ENCODE measurements at regions not wholly inside any gene's neighbourhood (a gene's known extent, or its start where the extent isn't known, plus 50 kb on each side); places are given as distances from the start of the nearest gene placed in this dataset.

DNA sequence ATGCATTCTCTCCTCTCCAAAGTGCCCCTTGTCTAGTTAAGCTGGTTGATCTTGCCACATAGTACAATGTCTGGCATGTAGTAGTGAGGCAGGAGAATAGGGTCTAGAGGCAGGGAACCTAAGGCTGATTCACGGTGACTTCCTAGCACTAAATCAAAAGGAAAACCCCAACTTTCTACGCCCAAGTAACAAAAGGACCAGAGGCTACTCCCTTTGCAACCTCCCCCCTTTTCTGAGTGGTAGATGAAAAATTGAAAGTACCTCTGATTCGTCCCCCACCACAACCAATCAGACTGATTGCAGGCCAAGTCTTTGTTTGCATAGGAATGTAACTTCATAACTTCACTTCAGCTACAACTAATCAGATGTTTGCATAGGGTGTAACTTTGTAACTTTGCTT, 278.8 kb downstream of the PSAT1 start:
- no peak for TF ChIP-seq GATA2 (IDR thresholded peaks at IDR 0.05; ENCODE audit: low read depth, low read length)
- no peak for TF ChIP-seq GATA3 (IDR thresholded peaks at IDR 0.05; ENCODE audit: low read depth, low read length)

DNA sequence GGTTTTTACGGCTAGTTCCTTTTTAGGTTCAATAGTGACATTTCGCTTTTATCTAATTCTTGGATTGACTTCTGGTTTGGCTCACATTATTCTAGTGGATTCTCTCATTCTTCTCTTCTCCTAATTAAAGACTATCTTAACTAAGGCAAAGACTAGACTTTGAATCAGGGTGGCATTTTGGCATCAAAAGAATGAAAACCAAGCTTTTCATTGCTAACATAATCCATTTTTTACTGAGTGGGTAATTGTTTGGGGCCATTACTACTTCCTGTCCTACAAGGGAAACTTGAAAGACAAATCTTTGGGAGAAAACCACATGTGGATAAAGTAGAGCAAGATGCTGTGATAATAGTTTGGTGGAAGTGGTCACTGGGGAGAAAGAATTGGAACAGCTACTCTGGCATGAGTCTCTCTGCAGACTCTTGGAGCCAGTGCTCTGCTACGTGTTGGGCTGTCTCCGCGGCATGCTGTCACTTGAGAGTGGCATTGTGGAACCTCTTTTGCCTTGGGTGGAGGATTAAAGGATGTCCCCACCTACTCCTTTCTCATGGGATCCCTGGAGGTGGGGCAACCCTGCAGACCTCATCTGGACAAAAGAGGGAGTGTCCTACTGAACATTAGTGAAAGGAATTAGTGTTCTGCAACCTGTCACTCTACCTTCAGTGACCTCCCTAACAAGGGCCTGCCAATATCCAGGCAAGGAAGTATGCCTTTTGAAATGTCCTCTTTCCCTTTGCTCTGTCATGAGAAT, 280.4 kb downstream of the PSAT1 start:
- no peak for TF ChIP-seq GATA2 (IDR thresholded peaks at IDR 0.05; ENCODE audit: low read depth, low read length)
- no peak for TF ChIP-seq GATA3 (IDR thresholded peaks at IDR 0.05; ENCODE audit: low read depth, low read length)

DNA sequence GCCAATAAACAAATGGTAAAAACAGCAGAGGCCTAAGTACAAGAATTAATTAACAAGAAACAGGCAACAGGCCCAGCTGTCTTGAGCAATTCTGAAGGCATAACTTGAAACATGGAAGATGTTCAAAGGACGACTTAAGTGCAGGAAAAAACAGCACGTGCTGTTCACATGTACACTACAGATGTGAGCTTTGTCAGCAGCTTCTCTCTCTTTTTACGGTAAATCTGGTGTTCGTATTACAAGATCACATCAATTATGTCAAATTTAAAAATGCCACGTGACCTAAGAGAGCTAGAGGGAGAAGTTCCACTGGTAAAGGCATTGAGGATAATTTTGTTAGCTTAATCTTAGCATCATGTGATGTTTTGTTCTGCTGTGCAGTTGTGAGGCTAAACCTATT, 281.1 kb downstream of the PSAT1 start:
- no peak for TF ChIP-seq GATA3 (IDR thresholded peaks at IDR 0.05; ENCODE audit: low read depth, low read length)
- TF ChIP-seq GATA2 (IDR thresholded peaks at IDR 0.05; ENCODE audit: low read depth, low read length), result no peak

DNA sequence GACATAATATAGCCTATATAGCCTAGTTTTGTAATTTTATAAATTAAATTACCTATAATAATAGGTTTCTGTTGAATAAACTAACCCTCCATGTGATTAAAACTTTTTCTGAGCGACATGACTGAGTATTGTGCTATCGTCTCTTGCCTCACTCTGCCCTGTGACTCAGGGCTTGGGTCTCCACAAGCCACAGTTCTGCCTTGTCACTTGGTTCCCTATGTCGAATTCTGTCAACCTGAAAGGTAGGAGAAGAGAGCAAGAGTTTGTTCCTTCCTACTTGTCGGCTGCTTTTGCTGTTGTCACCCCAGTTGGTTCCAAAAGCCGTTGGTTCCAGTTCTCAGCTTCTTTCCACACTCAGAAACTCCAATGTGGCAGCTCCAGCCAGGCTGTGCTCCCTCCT, 285.9 kb downstream of the PSAT1 start:
- no peak for TF ChIP-seq GATA2 (IDR thresholded peaks at IDR 0.05; ENCODE audit: low read depth, low read length)
- no peak for TF ChIP-seq GATA3 (IDR thresholded peaks at IDR 0.05; ENCODE audit: low read depth, low read length)

DNA sequence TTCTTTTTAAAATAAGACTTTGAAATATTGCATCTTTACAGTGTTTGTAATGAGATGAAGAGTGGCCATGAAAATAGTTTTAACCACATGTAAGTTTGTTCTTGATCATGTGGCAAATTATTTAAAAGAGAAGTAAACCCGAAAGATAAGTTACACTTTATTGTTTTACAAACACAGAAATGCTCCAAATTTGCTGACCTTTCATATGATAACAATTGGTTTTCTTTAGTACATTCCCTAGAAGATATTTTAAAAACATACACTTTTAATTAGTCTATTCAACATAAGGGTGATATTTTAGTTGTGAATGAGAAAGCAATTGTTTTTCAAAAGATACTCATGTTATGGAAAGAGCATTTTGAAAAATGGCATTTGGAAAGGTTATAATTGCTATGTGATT, 287.7 kb downstream of the PSAT1 start:
- TF ChIP-seq GATA2 (IDR thresholded peaks at IDR 0.05; ENCODE audit: low read depth, low read length), result no peak
- no peak for TF ChIP-seq GATA3 (IDR thresholded peaks at IDR 0.05; ENCODE audit: low read depth, low read length)

DNA sequence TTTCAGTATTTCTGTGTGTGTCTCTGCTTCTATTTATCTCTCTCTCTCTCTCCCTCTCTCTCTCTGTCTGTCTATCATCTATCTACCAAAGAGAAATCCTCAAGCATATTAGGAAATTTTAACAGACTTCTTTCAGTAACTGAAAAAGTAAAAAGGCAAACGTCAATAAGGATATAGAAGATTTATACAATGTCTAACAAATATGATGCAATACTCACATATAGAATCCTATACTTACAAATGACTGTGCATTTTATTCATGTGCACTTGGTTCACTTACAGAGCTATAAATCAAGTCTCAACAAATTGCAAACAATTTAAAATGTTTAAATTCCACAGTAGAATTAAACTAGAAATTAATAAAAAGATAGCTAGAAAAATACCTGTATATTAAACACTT, 289.0 kb downstream of the PSAT1 start:
- no peak for TF ChIP-seq GATA3 (IDR thresholded peaks at IDR 0.05; ENCODE audit: low read depth, low read length)
- TF ChIP-seq GATA2 (IDR thresholded peaks at IDR 0.05; ENCODE audit: low read depth, low read length), result no peak

DNA sequence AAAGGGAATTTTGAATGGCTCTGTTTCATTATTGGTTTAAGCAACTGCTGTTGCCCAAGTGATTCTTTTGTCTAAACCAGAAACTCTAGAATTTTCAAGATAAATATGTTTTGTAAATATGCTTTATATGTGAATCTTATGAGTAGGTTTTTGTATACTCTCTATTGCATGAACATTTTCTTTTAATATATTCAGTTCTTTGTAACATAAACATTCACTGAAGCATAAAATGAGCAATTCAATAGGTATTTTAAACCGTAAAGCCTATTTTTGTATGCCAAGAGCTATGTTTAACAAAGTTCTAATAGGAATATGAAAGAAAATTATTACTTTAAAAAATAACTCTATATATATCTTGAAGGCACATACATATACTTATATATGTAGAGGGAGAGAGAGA, 293.1 kb downstream of the PSAT1 start:
- TF ChIP-seq GATA3 (IDR thresholded peaks at IDR 0.05; ENCODE audit: low read depth, low read length) (no peak), GATA2 (IDR thresholded peaks at IDR 0.05; ENCODE audit: low read depth, low read length) (no peak)

DNA sequence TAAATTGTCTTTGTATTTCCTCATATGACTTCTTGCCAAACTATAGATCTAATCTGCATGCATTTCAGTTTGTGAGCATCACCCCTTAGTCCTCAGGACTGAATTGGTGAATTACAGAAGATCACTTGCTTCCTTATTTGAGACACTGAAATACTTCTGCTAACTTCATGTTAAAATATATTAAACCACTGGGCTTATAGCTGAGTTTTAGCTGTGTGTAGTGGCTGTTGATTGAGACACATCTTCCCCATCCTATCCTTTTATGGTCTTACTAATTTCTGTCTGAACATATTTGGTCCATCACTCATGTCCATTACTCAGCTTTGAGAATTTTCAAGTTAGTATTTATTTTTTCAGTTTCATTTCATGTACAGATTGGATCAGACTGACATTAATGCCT, 295.9 kb downstream of the PSAT1 start:
- TF ChIP-seq GATA3 (IDR thresholded peaks at IDR 0.05; ENCODE audit: low read depth, low read length) (no peak), GATA2 (IDR thresholded peaks at IDR 0.05; ENCODE audit: low read depth, low read length) (no peak)

DNA sequence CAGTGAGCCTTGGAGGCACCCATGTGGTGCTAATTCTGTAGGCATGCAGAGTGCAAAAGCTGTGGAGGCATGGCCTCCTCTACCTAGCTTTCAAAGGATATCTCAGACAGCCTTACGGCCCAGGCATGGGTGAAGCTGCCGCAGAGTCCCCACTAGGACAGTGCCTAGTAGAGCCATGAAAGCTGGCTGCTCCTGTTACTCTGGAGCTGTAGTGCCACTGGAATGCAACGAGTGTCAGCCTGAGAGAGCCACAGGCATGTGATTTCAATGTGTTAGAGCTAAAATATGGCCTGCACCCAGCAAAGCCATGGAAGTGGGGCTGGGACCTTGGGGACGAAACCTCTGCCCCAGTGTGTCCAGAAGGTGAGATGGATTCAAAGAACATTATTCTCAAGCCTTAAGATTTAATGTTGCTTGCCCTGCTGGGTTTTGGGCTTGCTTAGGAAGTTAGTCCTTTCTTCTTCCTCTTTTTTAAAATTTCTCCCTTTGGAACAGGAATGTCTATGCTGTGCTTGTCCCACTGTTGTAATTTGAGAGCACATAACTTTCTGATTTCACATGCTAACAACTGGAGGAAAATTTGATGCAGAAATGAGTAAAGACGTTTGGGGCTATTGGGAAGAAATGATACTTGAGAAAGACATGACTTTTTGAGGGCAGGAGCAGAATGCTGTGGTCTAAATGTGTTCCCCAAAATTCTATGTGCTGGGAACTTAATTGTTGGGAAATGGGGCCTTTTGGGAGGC, 298.4 kb downstream of the PSAT1 start:
- no peak for TF ChIP-seq GATA2 (IDR thresholded peaks at IDR 0.05; ENCODE audit: low read depth, low read length)

DNA sequence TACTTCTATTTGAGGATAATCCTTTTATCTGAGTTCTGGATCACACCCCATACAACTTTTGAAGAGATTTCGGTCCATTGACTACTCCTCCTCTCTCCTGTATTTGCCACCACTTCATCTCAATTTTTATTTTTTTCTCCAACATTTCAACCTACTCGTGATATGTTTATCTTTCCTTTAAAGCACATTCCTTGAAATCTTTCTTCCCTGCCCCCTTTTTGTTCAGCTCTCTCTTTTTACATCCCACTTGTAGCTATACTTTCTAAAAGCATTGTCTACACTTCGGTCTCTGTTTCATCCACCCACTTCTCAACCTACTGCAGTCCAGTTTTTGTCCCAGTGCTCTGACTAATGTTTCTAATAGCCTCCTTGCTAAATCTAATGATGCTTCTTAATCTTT, 299.4 kb downstream of the PSAT1 start:
- no peak for TF ChIP-seq GATA3 (IDR thresholded peaks at IDR 0.05; ENCODE audit: low read depth, low read length)
- no peak for TF ChIP-seq GATA2 (IDR thresholded peaks at IDR 0.05; ENCODE audit: low read depth, low read length)

DNA sequence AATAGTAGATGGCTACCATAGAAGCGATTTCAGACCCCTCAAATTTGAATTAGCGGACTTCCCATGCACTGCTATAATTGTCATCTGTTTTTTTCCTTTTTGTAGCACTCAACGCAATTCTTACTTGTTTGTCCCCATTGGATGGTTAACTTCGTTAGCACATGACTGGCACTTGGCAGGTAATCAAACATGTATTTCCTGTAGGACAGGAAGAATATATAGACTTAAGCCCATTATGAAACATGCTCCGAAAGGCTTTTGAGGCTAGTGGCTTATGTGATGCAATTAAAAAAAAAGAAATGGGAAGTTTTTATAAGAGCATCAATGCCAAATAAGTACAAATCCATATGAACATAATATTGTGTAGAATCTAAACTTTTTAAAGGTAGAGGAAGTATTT, 301.2 kb downstream of the PSAT1 start:
- no peak for TF ChIP-seq GATA2 (IDR thresholded peaks at IDR 0.05; ENCODE audit: low read depth, low read length)

DNA sequence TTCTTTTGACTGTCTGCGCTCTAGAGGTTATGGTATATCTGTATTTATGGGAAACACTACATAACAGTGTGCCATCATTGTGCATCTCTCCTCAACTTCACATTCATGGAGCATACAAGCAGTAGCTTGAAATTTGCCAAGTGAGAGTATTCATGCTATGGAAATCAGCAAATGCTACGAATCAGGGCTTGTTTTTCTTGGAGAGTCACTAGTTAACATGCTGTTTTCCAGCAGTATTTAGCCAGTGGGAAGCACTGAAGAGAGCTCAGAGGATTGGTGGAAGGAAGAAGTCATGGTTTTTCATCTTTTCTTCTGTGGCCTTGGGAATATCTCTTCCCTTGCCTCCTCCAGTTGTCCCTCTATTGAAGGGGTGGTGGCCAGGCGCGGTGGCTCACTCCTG, 303.0 kb downstream of the PSAT1 start:
- TF ChIP-seq GATA2 (IDR thresholded peaks at IDR 0.05; ENCODE audit: low read depth, low read length), result no peak
- TF ChIP-seq GATA3 (IDR thresholded peaks at IDR 0.05; ENCODE audit: low read depth, low read length), result no peak

DNA sequence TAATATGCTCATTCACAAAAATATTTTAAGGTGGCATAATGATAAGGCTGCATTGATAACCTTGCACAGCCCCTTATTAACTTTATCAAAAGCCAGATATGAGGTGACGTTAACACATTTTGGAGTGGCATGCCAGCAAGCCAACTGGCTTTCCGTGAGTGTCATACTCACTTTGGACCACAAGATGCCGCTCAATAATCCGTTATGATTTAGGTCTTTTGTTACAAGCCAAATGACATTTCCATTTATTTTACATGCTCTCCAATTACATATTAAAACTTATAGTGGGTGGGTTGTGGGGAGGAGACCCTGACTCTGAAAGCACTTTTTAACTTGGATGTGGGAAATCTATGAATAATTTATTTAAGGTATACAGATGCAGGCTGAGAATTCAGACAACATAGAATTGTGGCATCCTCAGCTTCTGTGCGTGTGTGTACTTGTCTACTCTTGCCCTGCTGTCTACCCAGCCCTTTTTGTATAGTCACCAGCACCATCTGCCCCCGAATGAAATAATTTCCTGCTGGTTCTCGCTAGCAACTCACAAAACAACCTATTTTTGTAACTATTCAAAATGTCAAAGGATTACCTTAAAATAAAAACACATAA, 305.1 kb downstream of the PSAT1 start:
- TF ChIP-seq GATA3 (IDR thresholded peaks at IDR 0.05; ENCODE audit: low read depth, low read length), result no peak
- TF ChIP-seq GATA2 (IDR thresholded peaks at IDR 0.05; ENCODE audit: low read depth, low read length), result no peak

DNA sequence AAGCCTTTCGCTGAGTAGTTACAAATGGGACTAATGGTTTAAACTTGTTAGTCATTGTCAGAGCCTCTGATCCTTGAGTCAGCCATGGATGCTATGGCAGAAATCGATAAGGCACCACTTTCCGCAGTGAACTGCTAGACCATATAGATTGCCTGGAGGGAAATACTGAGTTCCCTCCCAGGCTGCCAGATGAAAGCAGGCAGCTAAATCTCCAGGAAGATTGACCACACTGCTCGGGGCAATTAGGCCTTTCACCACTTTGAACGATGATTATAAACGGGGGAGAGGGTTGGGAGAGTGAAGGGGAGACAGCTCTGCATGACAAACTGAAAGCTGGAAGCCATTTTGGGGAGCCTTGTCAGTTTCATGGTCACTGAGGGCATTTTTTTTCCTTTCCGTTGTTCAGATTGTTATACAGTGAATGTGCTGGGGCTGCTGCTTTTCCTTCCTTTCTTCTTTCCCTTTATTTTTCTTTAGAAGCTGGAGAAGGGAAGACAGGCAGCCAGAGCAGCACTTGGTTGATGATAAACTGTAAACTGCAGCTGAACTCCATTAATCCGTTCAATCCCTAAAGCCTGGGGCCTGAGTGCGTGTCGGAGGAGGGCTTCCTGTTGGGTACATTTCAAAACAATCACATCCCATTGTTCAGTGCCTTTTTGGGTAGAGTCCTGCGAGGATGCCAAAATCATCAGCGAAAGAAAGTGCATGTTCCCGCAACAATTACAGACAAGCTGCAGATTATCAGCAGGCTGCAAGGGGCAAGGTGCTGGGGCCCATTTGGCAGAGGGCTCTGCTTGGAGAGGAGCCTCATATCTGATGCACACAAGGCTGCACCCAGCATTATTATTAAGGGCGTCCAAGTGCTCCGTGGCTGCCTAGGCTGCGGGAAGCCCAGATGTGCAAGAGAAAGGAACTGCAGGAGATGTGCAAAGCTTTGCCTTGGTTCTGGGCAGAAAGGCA, 308.4 kb downstream of the PSAT1 start:
- no peak for TF ChIP-seq GATA2 (IDR thresholded peaks at IDR 0.05; ENCODE audit: low read depth, low read length)
- TF ChIP-seq GATA3 (IDR thresholded peaks at IDR 0.05; ENCODE audit: low read depth, low read length), result no peak

All from SH-SY5Y (cell line).